Fibroblast of lung (primary cell): ENCODE measurements at regions not wholly inside any gene's neighbourhood (a gene's known extent, or its start where the extent isn't known, plus 50 kb on each side); places are given as distances from the start of the nearest gene placed in this dataset.

Experiments
- DNase-seq, 2 donors: peaks; one replicate each; pipeline versions ENCODE4 v3.0.0 to v3.0.0-alpha.2; 2010; ENCODE audit warnings: low read depth in 2 of 2
- H2AFZ ChIP-seq: 2 replicates; pipeline ENCODE4 v1.5.1; 2012; ENCODE audit warnings: low read length, control low read depth, inconsistent platforms
- H3K27ac ChIP-seq: 2 replicates; pipeline ENCODE4 v1.5.1; 2011; ENCODE audit warnings: low read length, control low read depth; ENCODE audit not compliant: insufficient read depth
- H3K27me3 ChIP-seq: 2 replicates; pipeline ENCODE4 v1.5.1; 2011; ENCODE audit warnings: mild to moderate bottlenecking, low read length; ENCODE audit not compliant: control insufficient read depth, insufficient read depth
- H3K36me3 ChIP-seq: 2 replicates; pipeline ENCODE4 v1.5.1; 2011; ENCODE audit warnings: low read length; ENCODE audit not compliant: control insufficient read depth, insufficient read depth
- H3K4me1 ChIP-seq: 2 replicates; pipeline ENCODE4 v1.5.1; 2011; ENCODE audit warnings: low read length; ENCODE audit not compliant: control insufficient read depth, insufficient read depth; ENCODE audit errors: extremely low read depth
- H3K4me2 ChIP-seq: 2 replicates; pipeline ENCODE4 v1.5.1; 2011; ENCODE audit warnings: low read length, control low read depth; ENCODE audit not compliant: insufficient read depth; ENCODE audit errors: extremely low read depth
- H3K4me3 ChIP-seq, 4 experiments: fragments of 200-600 bp in 1 of 4; sonication (generic) in 1 of 4; replicated peaks in 1 of 4; 2 replicates each; pipeline ENCODE4 v1.5.1; 2011 to 2016; ENCODE audit warnings: low read length in 4 of 4, low read depth in 3 of 4, mild to moderate bottlenecking in 3 of 4, control low read depth in 2 of 4, inconsistent platforms in 1 of 4, mixed read lengths in 1 of 4; ENCODE audit not compliant: insufficient read depth in 1 of 4; ENCODE audit errors: control extremely low read depth in 1 of 4
- H3K79me2 ChIP-seq: 2 replicates; pipeline ENCODE4 v1.5.1; 2012; ENCODE audit warnings: mild to moderate bottlenecking, low read length, inconsistent platforms; ENCODE audit not compliant: control insufficient read depth, insufficient read depth
- H3K9ac ChIP-seq: 2 replicates; pipeline ENCODE4 v1.5.1; 2011; ENCODE audit warnings: mild to moderate bottlenecking, low read length, control low read depth; ENCODE audit not compliant: insufficient read depth
- H3K9me3 ChIP-seq: 2 replicates; pipeline ENCODE4 v1.5.1; 2012; ENCODE audit warnings: low read depth, low read length; ENCODE audit not compliant: control insufficient read depth, insufficient read depth
- H4K20me1 ChIP-seq: 2 replicates; pipeline ENCODE4 v1.5.1; 2011; ENCODE audit warnings: low read length; ENCODE audit not compliant: control insufficient read depth, insufficient read depth; ENCODE audit errors: extremely low read depth
- CTCF ChIP-seq, 2 donors: IDR thresholded peaks in 1 of 2; conservative IDR thresholded peaks in 1 of 2; 1 replicate in 1 of 2; 2 replicates in 1 of 2; pipeline ENCODE4 v1.5.1; 2011 to 2012; ENCODE audit warnings: low read length in 2 of 2, control low read depth in 1 of 2, inconsistent platforms in 1 of 2, low read depth in 1 of 2, mild to moderate bottlenecking in 1 of 2
- EZH2 ChIP-seq: IDR thresholded peaks from 2 replicates; pipeline ENCODE4 v1.5.1; 2012; ENCODE audit warnings: low read length, control low read depth, mild to moderate bottlenecking; ENCODE audit errors: missing control alignments

DNA sequence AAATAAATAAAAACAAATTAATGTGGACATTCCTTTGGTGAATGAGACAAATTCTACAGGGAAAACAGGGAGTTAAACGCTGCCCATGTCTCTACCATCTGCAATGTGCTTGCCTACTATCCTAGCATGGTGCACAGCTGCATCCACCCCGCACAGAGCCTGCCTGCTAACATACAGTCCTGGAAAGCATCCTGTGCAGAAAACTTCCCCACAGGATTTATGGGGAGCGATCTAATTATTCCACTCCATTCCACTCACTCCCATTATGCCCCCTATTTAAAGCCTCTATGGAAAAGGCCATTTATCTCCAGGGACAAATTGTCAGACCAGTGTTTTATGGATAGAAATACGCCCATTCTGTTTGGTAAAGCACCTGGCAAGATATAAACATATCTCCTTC lies 144.5 kb downstream of the MAF start:
- TF ChIP-seq CTCF (conservative IDR thresholded peaks at IDR 0.05 in 1 of 2, IDR thresholded peaks at IDR 0.05 in 1 of 2; ENCODE audit: low read depth in 1 of 2, low read length in 2 of 2) (no peak), EZH2 (no peak)
- Histone ChIP-seq H3K79me2 (no peaks in the 10 kb centered on the region), H4K20me1 (no peaks in the 10 kb centered on the region), H3K4me3 (no peak overlapping the region), H3K9me3 (no peaks in the 10 kb centered on the region), H3K36me3 (no peaks in the 10 kb centered on the region), H2AFZ (no peak overlapping the region), H3K4me2 (no peak overlapping the region), H3K4me1 (no peaks in the 10 kb centered on the region), H3K9ac (no peak overlapping the region), H3K27ac (no peak overlapping the region), H3K27me3 (no peaks in the 10 kb centered on the region)
- no peak for DNase-seq

DNA sequence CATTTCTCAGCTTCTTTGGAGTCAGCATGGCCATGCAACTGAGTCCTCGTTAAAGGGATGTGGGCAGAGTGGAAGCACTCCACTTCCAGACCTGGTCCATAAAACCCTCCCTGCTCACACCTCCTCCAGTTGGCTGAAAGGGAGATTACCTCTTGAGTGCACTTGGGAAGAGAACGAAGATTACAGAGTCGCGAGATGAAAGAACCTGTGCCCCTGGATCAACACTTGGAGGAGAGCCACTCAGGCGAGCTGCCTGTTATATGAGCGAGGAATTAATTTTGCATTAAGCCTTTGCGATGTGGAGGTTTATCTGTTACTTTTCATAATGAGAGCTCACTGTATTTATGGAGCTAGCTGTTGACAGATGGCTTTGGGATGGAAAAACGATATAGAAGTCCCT lies 147.9 kb downstream of the MAF start:
- Histone ChIP-seq H4K20me1 (no peaks in the 10 kb centered on the region), H2AFZ (no peak overlapping the region), H3K4me3 (no peak overlapping the region), H3K9ac (no peak overlapping the region), H3K79me2 (no peaks in the 10 kb centered on the region), H3K9me3 (no peaks in the 10 kb centered on the region), H3K27me3 (no peaks in the 10 kb centered on the region), H3K4me1 (no peaks in the 10 kb centered on the region), H3K36me3 (no peaks in the 10 kb centered on the region), H3K4me2 (no peak overlapping the region), H3K27ac (no peak overlapping the region)
- no peak for DNase-seq
- TF ChIP-seq EZH2 (no peak), CTCF (conservative IDR thresholded peaks at IDR 0.05 in 1 of 2, IDR thresholded peaks at IDR 0.05 in 1 of 2; ENCODE audit: low read depth in 1 of 2, low read length in 2 of 2) (no peak)

- Histone ChIP-seq H3K4me2 (no peak overlapping the region), H3K4me1 (no peaks in the 10 kb centered on the region), H2AFZ (no peak overlapping the region), H3K4me3 (no peak overlapping the region), H3K9me3 (no peaks in the 10 kb centered on the region), H4K20me1 (no peaks in the 10 kb centered on the region), H3K27me3 (no peaks in the 10 kb centered on the region), H3K9ac (no peak overlapping the region), H3K27ac (no peak overlapping the region), H3K79me2 (no peaks in the 10 kb centered on the region), H3K36me3 (no peaks in the 10 kb centered on the region)
- no peak for DNase-seq
- TF ChIP-seq EZH2 (no peak), CTCF (conservative IDR thresholded peaks at IDR 0.05 in 1 of 2, IDR thresholded peaks at IDR 0.05 in 1 of 2; ENCODE audit: low read depth in 1 of 2, low read length in 2 of 2) (no peak)
Observed at GRCh38 chr16:79451196-79451816, 149.2 kb downstream of the MAF start.
